ENCODE measurements at regions not wholly inside any gene's neighbourhood (a gene's known extent, or its start where the extent isn't known, plus 50 kb on each side); places are given as distances from the start of the nearest gene placed in this dataset.

- Histone ChIP-seq H3K4me3 (ENCODE audit: low read depth, low read length) (no peak overlapping the region), H3K27me3 (replicated peaks) (no peaks in the 10 kb centered on the region), H3K36me3 (replicated peaks) (no peaks in the 10 kb centered on the region), H3K27ac (no peak overlapping the region)
- no peak for DNase-seq
- in situ Hi-C loops (cut with HindIII; ENCODE audit: low pct_ligation_motif_present, low sequenced_read_pairs): no loop called here
- no peak for TF ChIP-seq CTCF (IDR thresholded peaks at IDR 0.05; ENCODE audit: low read depth, low read length, missing control alignments)
Measured at GRCh38 chr21:20259031-20259867, 739.0 kb upstream of the NCAM2 start.

DNA sequence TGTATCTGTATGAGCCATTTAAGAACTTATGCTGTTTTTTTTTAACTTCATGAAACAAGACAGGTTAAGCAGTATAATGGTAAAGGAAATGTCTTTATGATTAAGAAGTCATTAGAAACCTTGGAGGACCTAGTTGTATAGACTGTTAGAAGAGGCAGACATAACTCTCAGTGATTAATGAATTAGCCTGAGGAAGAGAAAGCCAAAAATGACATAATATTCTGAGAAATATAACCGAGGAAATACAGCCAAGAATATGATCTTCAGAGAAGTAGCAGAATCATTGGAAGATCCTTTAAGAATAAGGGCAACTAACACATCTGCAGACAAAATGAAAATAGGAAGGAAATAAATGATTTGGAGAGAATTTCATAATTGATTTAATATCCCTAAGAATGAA, 738.1 kb upstream of the NCAM2 start:
- TF ChIP-seq CTCF (IDR thresholded peaks at IDR 0.05; ENCODE audit: low read depth, low read length, missing control alignments): no peak
- DNase-seq: no peak
- in situ Hi-C loops (cut with HindIII; ENCODE audit: low pct_ligation_motif_present, low sequenced_read_pairs): no loop called here
- Histone ChIP-seq H3K4me3 (ENCODE audit: low read depth, low read length) (no peak overlapping the region), H3K27me3 (replicated peaks) (no peaks in the 10 kb centered on the region), H3K36me3 (replicated peaks) (no peaks in the 10 kb centered on the region), H3K27ac (no peak overlapping the region)

GRCh38 chr21:20261364-20261763, 736.8 kb upstream of the NCAM2 start:
- in situ Hi-C loops (cut with HindIII; ENCODE audit: low pct_ligation_motif_present, low sequenced_read_pairs): no loop called here
- H3K27ac ChIP-seq: no peak overlapping the region
- no peaks in the 10 kb centered on the region for H3K36me3 ChIP-seq (replicated peaks)
- no peaks in the 10 kb centered on the region for H3K27me3 ChIP-seq (replicated peaks)
- H3K4me3 ChIP-seq (ENCODE audit: low read depth, low read length): no peak overlapping the region
- no peak for TF ChIP-seq CTCF (IDR thresholded peaks at IDR 0.05; ENCODE audit: low read depth, low read length, missing control alignments)
- DNase-seq: no peak

- no peak for DNase-seq
- no peaks in the 10 kb centered on the region for H3K27me3 ChIP-seq (replicated peaks)
- in situ Hi-C loops (cut with HindIII; ENCODE audit: low pct_ligation_motif_present, low sequenced_read_pairs): no loop called here
- H3K4me3 ChIP-seq (ENCODE audit: low read depth, low read length): no peak overlapping the region
- no peak overlapping the region for H3K27ac ChIP-seq
- TF ChIP-seq CTCF (IDR thresholded peaks at IDR 0.05; ENCODE audit: low read depth, low read length, missing control alignments): no peak
- no peaks in the 10 kb centered on the region for H3K36me3 ChIP-seq (replicated peaks)
Measured at GRCh38 chr21:20265707-20266440, 732.3 kb upstream of the NCAM2 start.

DNA sequence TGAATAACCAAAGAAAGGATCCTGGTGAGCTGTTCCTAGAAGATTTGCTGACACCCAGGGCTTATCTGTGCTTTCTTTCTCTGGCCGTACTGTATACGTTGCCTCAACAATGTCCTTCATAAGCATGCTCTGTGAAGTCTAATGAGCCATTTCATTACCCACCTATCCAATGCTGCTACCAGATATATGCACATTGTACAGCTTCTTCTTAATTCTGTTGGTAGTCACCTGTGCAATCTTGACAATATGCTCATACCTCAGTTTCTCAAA, 731.8 kb upstream of the NCAM2 start:
- no peak for DNase-seq
- in situ Hi-C loops (cut with HindIII; ENCODE audit: low pct_ligation_motif_present, low sequenced_read_pairs): no loop called here
- Histone ChIP-seq H3K27me3 (replicated peaks) (no peaks in the 10 kb centered on the region), H3K27ac (no peak overlapping the region), H3K4me3 (ENCODE audit: low read depth, low read length) (no peak overlapping the region), H3K36me3 (replicated peaks) (no peaks in the 10 kb centered on the region)
- no peak for TF ChIP-seq CTCF (IDR thresholded peaks at IDR 0.05; ENCODE audit: low read depth, low read length, missing control alignments)
